Kidney capillary endothelial cell (primary cell): ENCODE measurements at regions not wholly inside any gene's neighbourhood (a gene's known extent, or its start where the extent isn't known, plus 50 kb on each side); places are given as distances from the start of the nearest gene placed in this dataset.

Experiments
- DNase-seq: peaks from one replicate; pipeline ENCODE4 v3.0.0-alpha.2; 2018; ENCODE audit warnings: low spot score

- no peak for DNase-seq
Measured at GRCh38 chr15:31151301-31152233, 50.0 kb upstream of the TRPM1 start.

GRCh38 chr15:31153531-31153930 lies 52.0 kb upstream of the TRPM1 start:
- DNase-seq = no peak

GRCh38 chr15:31155151-31155550 lies 53.6 kb upstream of the TRPM1 start:
- DNase-seq = no peak

- DNase-seq = no peak
Measured at GRCh38 chr15:31156226-31156625, 54.7 kb upstream of the TRPM1 start.

GRCh38 chr15:31156808-31157207 lies 55.3 kb upstream of the TRPM1 start:
- no peak for DNase-seq

- DNase-seq = no peak
Measured at GRCh38 chr15:31157644-31158069, 56.1 kb upstream of the TRPM1 start.

GRCh38 chr15:31158858-31159569 lies 57.5 kb upstream of the TRPM1 start:
- no peak for DNase-seq

GRCh38 chr15:31159837-31160236 lies 58.3 kb upstream of the TRPM1 start:
- no peak for DNase-seq

GRCh38 chr15:31160297-31160696 lies 58.8 kb upstream of the TRPM1 start:
- no peak for DNase-seq

GRCh38 chr15:31160740-31161495 lies 59.4 kb upstream of the TRPM1 start:
- DNase-seq = no peak

- no peak for DNase-seq
Measured at GRCh38 chr15:31161951-31162350, 60.4 kb upstream of the TRPM1 start.

- DNase-seq = no peak
Measured at GRCh38 chr15:31162721-31163510, 61.4 kb upstream of the TRPM1 start.

GRCh38 chr15:31163769-31164572 lies 62.4 kb upstream of the TRPM1 start:
- DNase-seq = no peak

- no peak for DNase-seq
Measured at GRCh38 chr15:31164573-31164912, 63.0 kb upstream of the TRPM1 start.

- no peak for DNase-seq
Measured at GRCh38 chr15:31169558-31169957, 68.0 kb upstream of the TRPM1 start.

- DNase-seq = no peak
Measured at GRCh38 chr15:31171731-31172130, 70.2 kb upstream of the TRPM1 start.

GRCh38 chr15:31172606-31173005 lies 71.1 kb upstream of the TRPM1 start:
- no peak for DNase-seq

- DNase-seq = no peak
Measured at GRCh38 chr15:31173790-31174450, 72.4 kb upstream of the TRPM1 start.

GRCh38 chr15:31175484-31175883 lies 74.0 kb upstream of the TRPM1 start:
- DNase-seq = no peak

- DNase-seq = no peak
Measured at GRCh38 chr15:31177951-31178350, 76.4 kb upstream of the TRPM1 start.
